GM12892 (cell line): ENCODE measurements at regions not wholly inside any gene's neighbourhood (a gene's known extent, or its start where the extent isn't known, plus 50 kb on each side); places are given as distances from the start of the nearest gene placed in this dataset.

Source experiments
- POLR2A ChIP-seq: IDR thresholded peaks from 2 replicates; pipeline ENCODE4 v1.6.1; 2011; ENCODE audit warnings: low read depth, low read length, control low read depth
- POLR2AphosphoS5 ChIP-seq: IDR thresholded peaks from 2 replicates; pipeline ENCODE4 v1.6.1; 2011; ENCODE audit warnings: low read depth, low read length, control low read depth

DNA sequence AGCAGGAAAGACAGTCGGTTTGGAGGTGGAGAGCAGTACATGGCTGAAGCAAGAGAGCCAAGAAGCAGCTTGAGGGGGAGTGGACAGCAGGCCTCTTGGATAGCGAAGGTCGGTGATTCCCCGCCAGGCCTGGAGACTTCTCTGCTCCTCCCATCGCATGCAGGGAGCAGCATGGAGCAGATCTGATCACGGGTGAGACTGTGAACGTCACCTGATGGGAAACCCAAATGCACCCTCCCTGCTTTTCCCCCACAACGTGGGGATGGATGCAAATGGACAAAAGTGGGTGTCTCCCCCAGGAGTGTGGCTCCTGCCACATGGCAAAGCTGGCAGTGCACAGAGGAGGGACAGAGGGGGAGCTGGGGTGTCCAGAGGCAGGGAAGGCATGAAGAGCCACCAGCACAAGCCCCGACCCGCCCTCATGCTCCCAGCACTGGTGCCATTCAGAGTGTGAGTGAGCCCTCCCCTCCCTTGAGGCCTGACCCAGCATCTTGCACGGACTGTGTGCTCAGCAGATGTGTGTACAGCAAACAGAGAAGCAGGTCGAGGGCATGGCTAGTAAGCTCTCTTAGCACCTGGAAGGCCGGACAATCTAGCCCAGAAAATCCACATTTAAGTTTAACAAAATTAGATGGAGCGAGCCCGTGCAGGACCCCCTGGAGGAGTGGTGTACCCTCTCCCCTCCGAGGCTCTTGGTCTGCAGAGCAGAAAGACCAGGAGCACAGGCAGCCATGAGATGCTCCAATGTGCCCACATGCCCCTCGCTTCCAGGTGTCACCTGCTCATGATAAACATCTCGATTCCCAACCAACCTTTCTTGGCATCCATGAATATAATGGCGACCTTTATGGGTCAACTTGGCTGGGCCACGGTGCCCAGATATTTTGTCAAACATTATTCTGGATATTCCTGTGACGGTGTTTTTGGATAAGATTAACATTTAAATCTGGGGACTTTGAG is 661.7 kb downstream of the TBC1D22A start:
- no peak for TF ChIP-seq POLR2AphosphoS5
- no peak for TF ChIP-seq POLR2A
